HEK293T (cell line): ENCODE measurements at regions not wholly inside any gene's neighbourhood (a gene's known extent, or its start where the extent isn't known, plus 50 kb on each side); places are given as distances from the start of the nearest gene placed in this dataset.

Source experiments
- BHLHE40 ChIP-seq: fragments of 450-650 bp; IDR thresholded peaks from 2 replicates; pipeline ENCODE4 v1.6.1; 2016; ENCODE audit warnings: mild to moderate bottlenecking, moderate library complexity, borderline replicate concordance
- FOXK2 ChIP-seq: fragments of 450-650 bp; IDR thresholded peaks from 2 replicates; pipeline ENCODE4 v1.6.1; 2016; ENCODE audit warnings: mild to moderate bottlenecking
- FOXM1 ChIP-seq: fragments of 450-650 bp; IDR thresholded peaks from 2 replicates; pipeline ENCODE4 v1.6.1; 2017; ENCODE audit warnings: mild to moderate bottlenecking, borderline replicate concordance
- HDGF ChIP-seq: fragments of 450-650 bp; IDR thresholded peaks from 2 replicates; pipeline ENCODE4 v1.6.1; 2017; ENCODE audit warnings: antibody characterized with exemption, borderline replicate concordance
- LEF1 ChIP-seq: fragments of 450-650 bp; IDR thresholded peaks from 2 replicates; pipeline ENCODE4 v1.6.1; 2017; ENCODE audit warnings: mild to moderate bottlenecking, borderline replicate concordance
- NFRKB ChIP-seq: fragments of 450-650 bp; IDR thresholded peaks from 2 replicates; pipeline ENCODE4 v1.6.1; 2016; ENCODE audit warnings: mild to moderate bottlenecking, moderate library complexity

GRCh38 chr12:82299319-82300025 is 58.7 kb downstream of the CCDC59 start:
- no peak for TF ChIP-seq FOXK2
- TF ChIP-seq LEF1, result no peak
- no peak for TF ChIP-seq BHLHE40
- TF ChIP-seq NFRKB, result no peak
- TF ChIP-seq FOXM1, result no peak
- TF ChIP-seq HDGF, result no peak
